Keratinocyte (primary cell): ENCODE measurements at regions not wholly inside any gene's neighbourhood (a gene's known extent, or its start where the extent isn't known, plus 50 kb on each side); places are given as distances from the start of the nearest gene placed in this dataset.

Source experiments
- DNase-seq: peaks from one replicate; pipeline ENCODE4 v3.0.0-alpha.2; 2011; ENCODE audit warnings: low read depth, missing footprints, low spot score
- FAIRE-seq: peaks from 2 replicates; lab custom pipeline; 2011; peaks lifted over from hg19 to GRCh38; lab: Jason Lieb, UNC
- H2AFZ ChIP-seq: 2 replicates; pipeline ENCODE4 v1.6.0; 2012; ENCODE audit warnings: low read length, control low read depth, inconsistent platforms; ENCODE audit not compliant: control insufficient read depth
- H3K27ac ChIP-seq: 2 replicates; pipeline ENCODE4 v1.5.1; 2011; ENCODE audit warnings: low read length; ENCODE audit not compliant: control insufficient read depth, insufficient read depth
- H3K27me3 ChIP-seq: 3 replicates; pipeline ENCODE4 v1.6.0; 2011; ENCODE audit warnings: low read length; ENCODE audit not compliant: control insufficient read depth, insufficient read depth; ENCODE audit errors: extremely low read depth
- H3K36me3 ChIP-seq, 2 experiments: 2 replicates in 1 of 2; 3 replicates in 1 of 2; pipeline ENCODE4 v1.5.1; 2011; ENCODE audit warnings: low read length in 2 of 2, mild to moderate bottlenecking in 1 of 2; ENCODE audit not compliant: control insufficient read depth in 2 of 2, insufficient read depth in 2 of 2; ENCODE audit errors: extremely low read depth in 1 of 2
- H3K4me1 ChIP-seq: 3 replicates; pipeline ENCODE4 v1.5.1; 2011; ENCODE audit warnings: low read length; ENCODE audit not compliant: control insufficient read depth, insufficient read depth; ENCODE audit errors: extremely low read depth
- H3K4me2 ChIP-seq: 3 replicates; pipeline ENCODE4 v1.6.0; 2011; ENCODE audit warnings: low read depth, low read length; ENCODE audit not compliant: control insufficient read depth, insufficient read depth; ENCODE audit errors: extremely low read depth
- H3K4me3 ChIP-seq, 3 experiments: fragments of 200-600 bp in 1 of 3; sonication (generic) in 1 of 3; 2 replicates in 2 of 3; 3 replicates in 1 of 3; pipeline ENCODE4 v1.5.1; 2011 to 2016; ENCODE audit warnings: low read length in 3 of 3, mild to moderate bottlenecking in 3 of 3, control low read depth in 2 of 3, inconsistent platforms in 1 of 3, low read depth in 1 of 3, mixed read lengths in 1 of 3, mixed run types in 1 of 3, moderate library complexity in 1 of 3; ENCODE audit not compliant: control insufficient read depth in 2 of 3, insufficient read depth in 2 of 3; ENCODE audit errors: extremely low read depth in 1 of 3
- H3K79me2 ChIP-seq: 2 replicates; pipeline ENCODE4 v1.6.0; 2012; ENCODE audit warnings: low read length; ENCODE audit not compliant: control insufficient read depth, insufficient read depth
- H3K9ac ChIP-seq: 3 replicates; pipeline ENCODE4 v1.6.0; 2011; ENCODE audit warnings: low read length; ENCODE audit not compliant: control insufficient read depth, insufficient read depth; ENCODE audit errors: extremely low read depth
- H3K9me1 ChIP-seq: 3 replicates; pipeline ENCODE4 v1.6.0; 2011; ENCODE audit warnings: low read length; ENCODE audit not compliant: control insufficient read depth, insufficient read depth; ENCODE audit errors: extremely low read depth
- H3K9me3 ChIP-seq: 2 replicates; pipeline ENCODE4 v1.5.1; 2012; ENCODE audit warnings: low read depth, low read length; ENCODE audit not compliant: control insufficient read depth
- H4K20me1 ChIP-seq: 3 replicates; pipeline ENCODE4 v1.6.0; 2011; ENCODE audit warnings: low read length; ENCODE audit not compliant: control insufficient read depth, insufficient read depth; ENCODE audit errors: extremely low read depth
- EZH2 ChIP-seq: IDR thresholded peaks from one replicate; pipeline ENCODE4 v1.6.1; 2012; ENCODE audit warnings: inconsistent platforms, mild to moderate bottlenecking, low read length, moderate library complexity
- dilution Hi-C: fragments of 300-500 bp; cut with MboI; formaldehyde crosslinking; loops from one replicate; pipeline ENCODE4 v1.7.0; 2020; ENCODE audit warnings: low sequenced_read_pairs; ENCODE audit not compliant: extremely low pct_ligation_motif_present
- TF ChIP-seq, protein P1 (sequence below), 3 experiments: IDR thresholded peaks in 1 of 3; conservative IDR thresholded peaks in 1 of 3; optimal IDR thresholded peaks in 1 of 3; 2 replicates in 2 of 3; 3 replicates in 1 of 3; pipeline versions ENCODE3 to v1.5.1; 2011; ENCODE audit warnings: low read length in 3 of 3, mild to moderate bottlenecking in 3 of 3, moderate library complexity in 2 of 3, control low read depth in 1 of 3, inconsistent platforms in 1 of 3; ENCODE audit not compliant: insufficient read depth in 2 of 3; ENCODE audit errors: extremely low read depth in 1 of 3

DNA sequence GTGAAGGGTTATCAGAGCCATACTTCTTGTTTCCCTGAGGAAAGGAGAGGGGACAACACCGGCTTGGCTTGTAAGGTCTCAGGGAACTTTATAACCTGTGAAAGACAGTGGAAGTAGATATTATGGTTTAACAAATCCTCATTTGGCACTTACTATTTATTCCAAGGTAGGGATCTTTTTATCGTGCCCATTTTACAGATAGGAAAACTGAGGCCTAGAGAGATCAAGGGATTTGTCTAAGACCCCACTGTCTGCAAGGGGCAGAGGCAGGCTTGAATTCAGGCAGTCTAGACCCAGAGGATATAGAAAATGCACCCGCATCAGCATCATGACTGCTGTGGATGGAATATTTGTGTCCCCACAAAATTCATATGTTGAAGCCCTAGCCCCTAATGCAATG is 118.4 kb upstream of the CST7 start:
- no peaks in the 10 kb centered on the region for H3K4me1 ChIP-seq
- H3K36me3 ChIP-seq: no peaks in the 10 kb centered on the region
- no peak overlapping the region for H3K27ac ChIP-seq
- dilution Hi-C loops: loop anchor here (5.0 kb wide), 1 partner anchor 57 kb away; no protein-coding TSS in a partner anchor
- no peaks in the 10 kb centered on the region for H3K9me1 ChIP-seq
- no peak overlapping the region for H3K4me3 ChIP-seq
- no peaks in the 10 kb centered on the region for H3K9me3 ChIP-seq
- H3K27me3 ChIP-seq: no peaks in the 10 kb centered on the region
- DNase-seq (no peak), FAIRE-seq (no peak)
- H2AFZ ChIP-seq: no peak overlapping the region
- TF ChIP-seq, protein P1, sequence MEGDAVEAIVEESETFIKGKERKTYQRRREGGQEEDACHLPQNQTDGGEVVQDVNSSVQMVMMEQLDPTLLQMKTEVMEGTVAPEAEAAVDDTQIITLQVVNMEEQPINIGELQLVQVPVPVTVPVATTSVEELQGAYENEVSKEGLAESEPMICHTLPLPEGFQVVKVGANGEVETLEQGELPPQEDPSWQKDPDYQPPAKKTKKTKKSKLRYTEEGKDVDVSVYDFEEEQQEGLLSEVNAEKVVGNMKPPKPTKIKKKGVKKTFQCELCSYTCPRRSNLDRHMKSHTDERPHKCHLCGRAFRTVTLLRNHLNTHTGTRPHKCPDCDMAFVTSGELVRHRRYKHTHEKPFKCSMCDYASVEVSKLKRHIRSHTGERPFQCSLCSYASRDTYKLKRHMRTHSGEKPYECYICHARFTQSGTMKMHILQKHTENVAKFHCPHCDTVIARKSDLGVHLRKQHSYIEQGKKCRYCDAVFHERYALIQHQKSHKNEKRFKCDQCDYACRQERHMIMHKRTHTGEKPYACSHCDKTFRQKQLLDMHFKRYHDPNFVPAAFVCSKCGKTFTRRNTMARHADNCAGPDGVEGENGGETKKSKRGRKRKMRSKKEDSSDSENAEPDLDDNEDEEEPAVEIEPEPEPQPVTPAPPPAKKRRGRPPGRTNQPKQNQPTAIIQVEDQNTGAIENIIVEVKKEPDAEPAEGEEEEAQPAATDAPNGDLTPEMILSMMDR (optimal IDR thresholded peaks at IDR 0.05 in 1 of 3, IDR thresholded peaks at IDR 0.05 in 1 of 3, conservative IDR thresholded peaks at IDR 0.05 in 1 of 3; ENCODE audit: extremely low read depth in 1 of 3, insufficient read depth in 2 of 3, low read length in 3 of 3): no peak
- TF ChIP-seq EZH2: no peak
- H4K20me1 ChIP-seq: no peaks in the 10 kb centered on the region
- no peaks in the 10 kb centered on the region for H3K79me2 ChIP-seq
- H3K4me2 ChIP-seq: no peak overlapping the region
- H3K9ac ChIP-seq: no peak overlapping the region

DNA sequence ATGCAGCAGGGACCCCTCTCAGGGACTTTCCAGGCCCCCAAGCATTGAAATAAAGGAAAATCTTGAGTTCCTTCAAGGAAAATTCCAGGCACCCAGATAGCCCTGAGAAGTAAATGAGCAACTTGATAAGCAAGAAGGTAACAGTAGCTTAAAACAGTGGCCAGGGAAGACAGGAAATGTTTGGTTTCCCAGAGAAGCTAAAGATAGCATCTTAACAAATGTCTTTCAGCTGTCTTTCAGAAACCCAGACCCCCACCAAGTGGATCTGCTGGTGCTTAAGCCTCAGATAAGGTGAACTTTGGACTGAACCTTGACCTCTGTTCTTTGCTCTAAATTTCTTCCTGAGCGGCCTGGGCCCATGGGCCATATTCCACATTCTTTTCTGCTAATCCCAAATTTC is 117.8 kb upstream of the CST7 start:
- no peaks in the 10 kb centered on the region for H3K79me2 ChIP-seq
- no peak overlapping the region for H3K4me2 ChIP-seq
- no peak overlapping the region for H3K27ac ChIP-seq
- H3K4me3 ChIP-seq: no peak overlapping the region
- H3K9ac ChIP-seq: no peak overlapping the region
- H3K9me3 ChIP-seq: no peaks in the 10 kb centered on the region
- FAIRE-seq (no peak), DNase-seq (no peak)
- no peaks in the 10 kb centered on the region for H3K36me3 ChIP-seq
- no peaks in the 10 kb centered on the region for H3K27me3 ChIP-seq
- H3K9me1 ChIP-seq: no peaks in the 10 kb centered on the region
- H4K20me1 ChIP-seq: no peaks in the 10 kb centered on the region
- H2AFZ ChIP-seq: no peak overlapping the region
- TF ChIP-seq EZH2: no peak
- TF ChIP-seq, protein P1 (optimal IDR thresholded peaks at IDR 0.05 in 1 of 3, IDR thresholded peaks at IDR 0.05 in 1 of 3, conservative IDR thresholded peaks at IDR 0.05 in 1 of 3; ENCODE audit: extremely low read depth in 1 of 3, insufficient read depth in 2 of 3, low read length in 3 of 3): no peak
- no peaks in the 10 kb centered on the region for H3K4me1 ChIP-seq
- dilution Hi-C loops: loop anchor here (5.0 kb wide), 1 partner anchor 56 kb away; no protein-coding TSS in a partner anchor
